A549 (cell line): ENCODE measurements at regions not wholly inside any gene's neighbourhood (a gene's known extent, or its start where the extent isn't known, plus 50 kb on each side); places are given as distances from the start of the nearest gene placed in this dataset.
A peak's percentile ranks its signal among the peaks of the same experiment; 100 is the strongest.

ENCODE experiments used
- ATAC-seq, 2 experiments: fragments of 200-7000 bp in 1 of 2; fragments of >200 bp in 1 of 2; cut with Nextera tagmentation in 1 of 2; cut with Tn5 transposase in 1 of 2; 3 replicates each; pipeline versions ENCODE4 v1.8.0 to v1.9.1; 2018 to 2020; ENCODE audit warnings: mild to moderate bottlenecking in 1 of 2, moderate library complexity in 1 of 2
- CTCF ChIA-PET: fragments of 300-600 bp; sonication (Branson Sonifier 250); formaldehyde crosslinking; extraction: SDS; loops from one replicate; lab custom pipeline; 2021; ENCODE audit warnings: antibody characterized with exemption, inconsistent platforms; lab: Yijun Ruan, JAX
- POLR2A ChIA-PET: fragments of 350-600 bp; formaldehyde crosslinking; extraction: SDS; loops from one replicate; lab custom pipeline; 2021; ENCODE audit warnings: antibody characterized with exemption, inconsistent platforms; lab: Yijun Ruan, JAX
- DNase-seq, 2 experiments: peaks; one replicate each; pipeline versions ENCODE4 v3.0.0 to v3.0.0-alpha.2; 2011 to 2016; ENCODE audit warnings: low read depth in 1 of 2, low spot score in 1 of 2
- FAIRE-seq: peaks from 2 replicates; lab custom pipeline; 2011; peaks lifted over from hg19 to GRCh38; lab: Jason Lieb, UNC
- H3K27ac ChIP-seq, 2 experiments: fragments of >200 bp; sonication (Bioruptor Twin); formaldehyde crosslinking; 3 replicates each; pipeline ENCODE4 v1.5.1; 2016 to 2017
- H3K4me1 ChIP-seq: fragments of >200 bp; sonication (Bioruptor Twin); formaldehyde crosslinking; 3 replicates; pipeline ENCODE4 v1.6.1; 2016
- H3K4me2 ChIP-seq: fragments of >200 bp; sonication (Bioruptor Twin); formaldehyde crosslinking; 3 replicates; pipeline ENCODE4 v1.6.1; 2016
- H3K4me3 ChIP-seq: fragments of >200 bp; sonication (Bioruptor Twin); formaldehyde crosslinking; 3 replicates; pipeline ENCODE4 v1.5.1; 2016
- H3K9me3 ChIP-seq: fragments of >200 bp; sonication (Bioruptor Twin); formaldehyde crosslinking; 3 replicates; pipeline ENCODE4 v1.6.1; 2016
- ATOH8 ChIP-seq: fragments of 250-450 bp; sonication (Bioruptor Pico); IDR thresholded peaks from 2 replicates; pipeline ENCODE4 v1.5.0; 2020; ENCODE audit warnings: low read depth, mild to moderate bottlenecking, moderate library complexity
- CBX8 ChIP-seq: fragments of 200-600 bp; sonication (generic); IDR thresholded peaks from 2 replicates; pipeline ENCODE4 v1.6.1; 2016
- CEBPB ChIP-seq, 2 experiments: fragments of >200 bp in 1 of 2; sonication (Bioruptor Twin) in 1 of 2; formaldehyde crosslinking in 1 of 2; IDR thresholded peaks; 2 replicates each; pipeline ENCODE4 v1.6.1; 2012 to 2016
- CHD4 ChIP-seq: fragments of 200-600 bp; sonication (generic); IDR thresholded peaks from 2 replicates; pipeline ENCODE4 v1.6.1; 2016; ENCODE audit warnings: antibody characterized with exemption, mild to moderate bottlenecking, borderline replicate concordance
- ESRRA ChIP-seq: fragments of 150-350 bp; IDR thresholded peaks from 2 replicates; pipeline ENCODE4 v1.6.1; 2014; ENCODE audit warnings: mild to moderate bottlenecking, low read length, borderline replicate concordance
- FOSL2 ChIP-seq, 2 experiments: fragments of 450-650 bp in 1 of 2; fragments of >200 bp in 1 of 2; sonication (Bioruptor Twin) in 1 of 2; formaldehyde crosslinking; IDR thresholded peaks; 2 replicates each; pipeline versions ENCODE4 v1.5.0 to v1.6.1; 2016 to 2020; ENCODE audit warnings: mild to moderate bottlenecking in 1 of 2, moderate library complexity in 1 of 2
- HEYL ChIP-seq: fragments of 250-450 bp; sonication (Bioruptor Pico); IDR thresholded peaks from 2 replicates; pipeline ENCODE4 v1.8.0; 2021; ENCODE audit warnings: mild to moderate bottlenecking, moderate library complexity
- HOXA7 ChIP-seq: fragments of 250-450 bp; sonication (Bioruptor Pico); IDR thresholded peaks from 2 replicates; pipeline ENCODE4 v1.5.0; 2020; ENCODE audit warnings: mild to moderate bottlenecking, moderate library complexity
- HOXB13 ChIP-seq: fragments of 250-450 bp; sonication (Bioruptor Pico); IDR thresholded peaks from 2 replicates; pipeline ENCODE4 v1.5.0; 2020; ENCODE audit warnings: low read depth, mild to moderate bottlenecking, moderate library complexity
- JUN ChIP-seq, 2 experiments: fragments of >200 bp; sonication (Bioruptor Twin); formaldehyde crosslinking; IDR thresholded peaks; 2 replicates in 1 of 2; 3 replicates in 1 of 2; pipeline ENCODE4 v1.6.1; 2016 to 2017
- KDM1A ChIP-seq: fragments of 200-600 bp; sonication (generic); IDR thresholded peaks from 2 replicates; pipeline ENCODE4 v1.6.1; 2016; ENCODE audit warnings: low read depth, mild to moderate bottlenecking
- MAFK ChIP-seq: fragments of 450-650 bp; IDR thresholded peaks from 2 replicates; pipeline ENCODE4 v1.6.1; 2014; ENCODE audit not compliant: partially characterized antibody
- NPAS2 ChIP-seq: fragments of 250-450 bp; sonication (Bioruptor Pico); IDR thresholded peaks from 2 replicates; pipeline ENCODE4 v1.8.0; 2022; ENCODE audit warnings: mild to moderate bottlenecking, moderate library complexity, borderline replicate concordance
- NR3C1 ChIP-seq: fragments of >200 bp; sonication (Bioruptor Twin); formaldehyde crosslinking; IDR thresholded peaks from 3 replicates; pipeline ENCODE4 v1.6.1; 2017
- PBX3 ChIP-seq: IDR thresholded peaks from 2 replicates; pipeline ENCODE4 v1.6.1; 2012
- PHF8 ChIP-seq: fragments of 200-600 bp; sonication (generic); IDR thresholded peaks from 2 replicates; pipeline ENCODE4 v1.6.1; 2016; ENCODE audit warnings: low read depth, mild to moderate bottlenecking, antibody characterized with exemption, moderate library complexity, borderline replicate concordance
- POLR2A ChIP-seq: IDR thresholded peaks from 2 replicates; pipeline ENCODE4 v1.6.1; 2012; ENCODE audit warnings: mild to moderate bottlenecking, low read length
- RAD21 ChIP-seq, 2 experiments: fragments of >200 bp in 1 of 2; sonication (Bioruptor Twin) in 1 of 2; formaldehyde crosslinking in 1 of 2; IDR thresholded peaks in 1 of 2; conservative IDR thresholded peaks in 1 of 2; 2 replicates in 1 of 2; 3 replicates in 1 of 2; pipeline ENCODE4 v1.6.1; 2012 to 2018; ENCODE audit warnings: inconsistent platforms in 1 of 2
- RARB ChIP-seq: fragments of 250-450 bp; sonication (Bioruptor Pico); IDR thresholded peaks from 2 replicates; pipeline ENCODE4 v1.8.0; 2021; ENCODE audit warnings: mild to moderate bottlenecking, moderate library complexity
- SMC3 ChIP-seq: fragments of >200 bp; sonication (Bioruptor Twin); formaldehyde crosslinking; IDR thresholded peaks from 3 replicates; pipeline ENCODE4 v1.6.1; 2018; ENCODE audit warnings: inconsistent platforms
- TP53 ChIP-seq: fragments of 250-450 bp; sonication (Bioruptor Pico); IDR thresholded peaks from 2 replicates; pipeline ENCODE4 v1.5.0; 2021; ENCODE audit warnings: mild to moderate bottlenecking, moderate library complexity
- ZC3H11A ChIP-seq: fragments of 450-650 bp; IDR thresholded peaks from 2 replicates; pipeline ENCODE4 v1.6.1; 2014; ENCODE audit warnings: antibody characterized with exemption, mild to moderate bottlenecking
- ZFP36 ChIP-seq: fragments of 450-650 bp; IDR thresholded peaks from 2 replicates; pipeline ENCODE4 v1.6.1; 2014; ENCODE audit warnings: borderline replicate concordance; ENCODE audit not compliant: partially characterized antibody
- WGBS: methylation state at CpG from one replicate; pipeline ENCODE4 v1.1.6; 2017; ENCODE audit errors: missing lambda C conversion rate; 5-methylcytosine and 5-hydroxymethylcytosine counted together

- Histone ChIP-seq H3K27ac (no peak overlapping the region), H3K4me2 (no peak overlapping the region), H3K4me1 (no peaks in the 10 kb centered on the region), H3K9me3 (no peaks in the 10 kb centered on the region), H3K4me3 (no peak overlapping the region)
- ChIA-PET CTCF (interaction anchor here (1.0 kb wide), 1 partner anchor 891 kb away, joined by 3 read pairs; no protein-coding TSS in a partner anchor), POLR2A (no interaction called here)
- TF ChIP-seq NPAS2: no peak
- TF ChIP-seq CEBPB (IDR thresholded peaks at IDR 0.05): no peak
- no peak for TF ChIP-seq PBX3
- TF ChIP-seq RARB (CRISPR knock-in tag): no peak
- no peak for TF ChIP-seq MAFK
- TF ChIP-seq KDM1A: no peak
- no peak for TF ChIP-seq NR3C1
- TF ChIP-seq HOXA7 (CRISPR knock-in tag): no peak
- no peak for TF ChIP-seq SMC3
- TF ChIP-seq JUN (IDR thresholded peaks at IDR 0.05): no peak
- TF ChIP-seq ZC3H11A: no peak
- FAIRE-seq: no peak
- DNase-seq: no peak
- 4% methylated on average over 2 of the region's 2 CpGs for WGBS
- no peak for ATAC-seq
These were observed 1131.4 kb upstream of the PHF14 start for GRCh38 chr7:9842301-9842700.

- Histone ChIP-seq H3K9me3 (no peaks in the 10 kb centered on the region), H3K4me2 (no peak overlapping the region), H3K4me3 (no peak overlapping the region), H3K4me1 (no peaks in the 10 kb centered on the region), H3K27ac (no peak overlapping the region)
- ATAC-seq (no peak), DNase-seq (no peak), FAIRE-seq (no peak)
- POLR2A ChIA-PET: no interaction called here
- TF ChIP-seq PHF8: no peak
- TF ChIP-seq MAFK: peak; percentile 89
- CTCF ChIA-PET: no interaction called here
- 2% methylated on average over 3 of the region's 3 CpGs for WGBS
These were observed 1126.8 kb upstream of the PHF14 start for GRCh38 chr7:9846902-9847301.

GRCh38 chr7:9854605-9855004, 1119.1 kb upstream of the PHF14 start:
- TF ChIP-seq ATOH8 (CRISPR knock-in tag): no peak
- no peak for TF ChIP-seq CHD4
- TF ChIP-seq RAD21 (conservative IDR thresholded peaks at IDR 0.05 in 1 of 2, IDR thresholded peaks at IDR 0.05 in 1 of 2): no peak
- no peak for TF ChIP-seq ZFP36
- TF ChIP-seq KDM1A: no peak
- no peak for TF ChIP-seq HEYL (CRISPR knock-in tag)
- TF ChIP-seq JUN (IDR thresholded peaks at IDR 0.05): no peak
- TF ChIP-seq ESRRA: no peak
- no peak for TF ChIP-seq CEBPB (IDR thresholded peaks at IDR 0.05)
- TF ChIP-seq TP53 (CRISPR knock-in tag): no peak
- no peak for TF ChIP-seq CBX8
- no peak for TF ChIP-seq FOSL2 (IDR thresholded peaks at IDR 0.05)
- no peak for TF ChIP-seq FOSL2 (CRISPR knock-in tag; IDR thresholded peaks at IDR 0.05)
- no peak for TF ChIP-seq HOXB13 (CRISPR knock-in tag)
- TF ChIP-seq POLR2A: no peak
- DNase-seq (no peak), FAIRE-seq (no peak), ATAC-seq (no peak)
- H3K9me3 ChIP-seq: no peaks in the 10 kb centered on the region
- no peaks in the 10 kb centered on the region for H3K4me1 ChIP-seq
- POLR2A ChIA-PET: no interaction called here
- CTCF ChIA-PET: no interaction called here
- no peak overlapping the region for H3K27ac ChIP-seq
- 6% methylated on average over 2 of the region's 2 CpGs for WGBS
- H3K4me2 ChIP-seq: no peak overlapping the region
- no peak overlapping the region for H3K4me3 ChIP-seq
